Parathyroid adenoma (tissue), 2 donors: ENCODE measurements at regions not wholly inside any gene's neighbourhood (a gene's known extent, or its start where the extent isn't known, plus 50 kb on each side); places are given as distances from the start of the nearest gene placed in this dataset.

Experiments
- H2AFZ ChIP-seq: fragments of 300-600 bp; sonication (generic); one replicate; pipeline ENCODE4 v1.7.0; 2017; ENCODE audit warnings: antibody characterized with exemption, mild to moderate bottlenecking
- H3K27ac ChIP-seq: fragments of 300-600 bp; sonication (generic); one replicate; pipeline ENCODE4 v1.7.0; 2017
- H3K27me3 ChIP-seq: fragments of 300-600 bp; sonication (generic); one replicate; pipeline ENCODE4 v1.7.0; 2017; ENCODE audit warnings: low read length; ENCODE audit not compliant: control insufficient read depth, insufficient read depth
- H3K36me3 ChIP-seq: fragments of 300-600 bp; sonication (generic); one replicate; pipeline ENCODE4 v1.7.0; 2017; ENCODE audit warnings: low read length; ENCODE audit not compliant: control insufficient read depth, insufficient read depth
- H3K4me1 ChIP-seq: fragments of 300-600 bp; sonication (generic); one replicate; pipeline ENCODE4 v1.7.0; 2017; ENCODE audit warnings: control low read depth
- H3K4me2 ChIP-seq: fragments of 300-600 bp; sonication (generic); one replicate; pipeline ENCODE4 v1.7.0; 2017; ENCODE audit warnings: low read length
- H3K4me3 ChIP-seq: fragments of 300-600 bp; sonication (generic); one replicate; pipeline ENCODE4 v1.7.0; 2017; ENCODE audit warnings: low read depth, low read length
- H3K79me2 ChIP-seq: fragments of 300-600 bp; sonication (generic); one replicate; pipeline ENCODE4 v1.7.0; 2017; ENCODE audit warnings: control low read depth
- H3K9ac ChIP-seq: fragments of 300-600 bp; sonication (generic); one replicate; pipeline ENCODE4 v1.7.0; 2017; ENCODE audit warnings: mild to moderate bottlenecking
- H3K9me3 ChIP-seq: fragments of 300-600 bp; sonication (generic); one replicate; pipeline ENCODE4 v1.7.0; 2017; ENCODE audit warnings: low read length; ENCODE audit not compliant: control insufficient read depth
- TF ChIP-seq, protein P1 (sequence below): fragments of 300-600 bp; sonication (generic); IDR thresholded peaks from one replicate; pipeline ENCODE4 v1.7.0; 2017; ENCODE audit warnings: antibody characterized with exemption, mild to moderate bottlenecking
- donor health status: primary hyperparathyroidism.

DNA sequence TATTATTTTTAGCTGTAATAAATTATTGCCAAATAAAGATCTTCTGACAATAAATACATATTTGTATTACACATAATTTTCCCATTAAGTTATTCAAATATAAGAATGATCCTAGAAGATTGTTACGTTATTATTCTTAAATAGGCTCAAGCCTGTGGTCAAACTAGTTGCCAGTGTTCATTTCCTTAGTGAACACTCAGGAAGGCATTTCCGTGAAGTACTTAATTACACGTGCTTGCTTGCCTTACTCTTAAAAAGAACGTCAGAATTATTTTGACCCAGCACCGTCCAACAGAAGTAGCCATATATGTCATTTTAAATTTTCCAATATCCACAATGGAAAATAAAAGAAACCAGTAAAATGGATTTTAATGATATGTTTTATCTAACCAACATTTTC, 249.8 kb downstream of the TXNL1 start:
- H3K79me2 ChIP-seq = no peaks in the 10 kb centered on the region
- no peak overlapping the region for H3K4me2 ChIP-seq
- no peaks in the 10 kb centered on the region for H3K36me3 ChIP-seq
- H3K4me3 ChIP-seq = no peak overlapping the region
- H3K9me3 ChIP-seq = no peaks in the 10 kb centered on the region
- no peak overlapping the region for H3K9ac ChIP-seq
- no peak overlapping the region for H2AFZ ChIP-seq
- TF ChIP-seq, protein P1, sequence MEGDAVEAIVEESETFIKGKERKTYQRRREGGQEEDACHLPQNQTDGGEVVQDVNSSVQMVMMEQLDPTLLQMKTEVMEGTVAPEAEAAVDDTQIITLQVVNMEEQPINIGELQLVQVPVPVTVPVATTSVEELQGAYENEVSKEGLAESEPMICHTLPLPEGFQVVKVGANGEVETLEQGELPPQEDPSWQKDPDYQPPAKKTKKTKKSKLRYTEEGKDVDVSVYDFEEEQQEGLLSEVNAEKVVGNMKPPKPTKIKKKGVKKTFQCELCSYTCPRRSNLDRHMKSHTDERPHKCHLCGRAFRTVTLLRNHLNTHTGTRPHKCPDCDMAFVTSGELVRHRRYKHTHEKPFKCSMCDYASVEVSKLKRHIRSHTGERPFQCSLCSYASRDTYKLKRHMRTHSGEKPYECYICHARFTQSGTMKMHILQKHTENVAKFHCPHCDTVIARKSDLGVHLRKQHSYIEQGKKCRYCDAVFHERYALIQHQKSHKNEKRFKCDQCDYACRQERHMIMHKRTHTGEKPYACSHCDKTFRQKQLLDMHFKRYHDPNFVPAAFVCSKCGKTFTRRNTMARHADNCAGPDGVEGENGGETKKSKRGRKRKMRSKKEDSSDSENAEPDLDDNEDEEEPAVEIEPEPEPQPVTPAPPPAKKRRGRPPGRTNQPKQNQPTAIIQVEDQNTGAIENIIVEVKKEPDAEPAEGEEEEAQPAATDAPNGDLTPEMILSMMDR = no peak
- no peaks in the 10 kb centered on the region for H3K4me1 ChIP-seq
- H3K27me3 ChIP-seq = no peaks in the 10 kb centered on the region
- no peak overlapping the region for H3K27ac ChIP-seq

DNA sequence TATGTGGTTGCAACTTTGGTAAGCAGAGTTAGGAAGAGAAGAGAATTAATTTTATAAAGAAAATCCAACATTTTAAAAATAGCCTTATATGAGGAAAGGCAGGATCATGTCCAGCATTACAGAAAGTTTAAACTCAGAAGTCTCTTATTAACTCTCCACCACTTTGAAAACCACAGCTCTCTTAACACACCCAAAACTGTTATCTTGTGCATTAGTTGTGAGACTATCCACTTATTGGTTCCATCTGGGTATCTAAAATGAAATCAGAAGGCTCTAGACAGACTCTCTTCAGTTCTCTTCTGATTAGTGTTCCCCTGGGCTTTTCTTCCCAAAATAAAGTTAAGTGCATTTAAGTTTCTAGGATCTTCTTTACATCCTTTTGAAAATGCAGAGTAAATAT, 251.5 kb downstream of the TXNL1 start:
- Histone ChIP-seq H3K4me1 (no peaks in the 10 kb centered on the region), H3K4me2 (no peak overlapping the region)
- TF ChIP-seq, protein P1 = no peak

DNA sequence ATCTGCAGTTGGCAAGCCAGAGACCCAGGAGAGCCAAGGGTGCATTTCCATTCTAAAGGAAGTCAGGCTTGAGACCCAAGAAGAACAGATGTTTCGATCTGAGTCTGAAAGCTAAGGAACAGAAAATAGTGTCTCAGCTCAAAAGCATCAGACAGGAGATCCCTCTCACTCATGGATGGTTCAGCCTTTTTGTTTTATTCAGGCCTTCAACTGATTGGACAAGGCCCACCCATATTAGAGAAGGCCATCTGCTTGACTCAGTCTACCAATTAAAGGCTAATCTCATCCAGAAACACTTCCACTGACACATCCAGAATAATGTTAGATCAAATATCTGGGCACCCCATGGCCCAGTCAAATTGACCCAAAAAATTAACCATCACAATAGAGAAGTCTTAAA, 255.0 kb downstream of the TXNL1 start:
- Histone ChIP-seq H3K9ac (no peak overlapping the region), H3K27me3 (no peaks in the 10 kb centered on the region), H3K79me2 (no peaks in the 10 kb centered on the region), H3K4me2 (no peak overlapping the region), H3K4me1 (no peaks in the 10 kb centered on the region), H3K36me3 (no peaks in the 10 kb centered on the region), H3K27ac (no peak overlapping the region), H2AFZ (no peak overlapping the region), H3K9me3 (no peaks in the 10 kb centered on the region), H3K4me3 (no peak overlapping the region)
- TF ChIP-seq, protein P1 = no peak

More for the DNA sequence above, 251.5 kb downstream of the TXNL1 start:
- H3K36me3 ChIP-seq = no peaks in the 10 kb centered on the region
- no peaks in the 10 kb centered on the region for H3K79me2 ChIP-seq
- H3K4me3 ChIP-seq = no peak overlapping the region
- no peaks in the 10 kb centered on the region for H3K9me3 ChIP-seq
- H3K9ac ChIP-seq = no peak overlapping the region
- no peak overlapping the region for H2AFZ ChIP-seq
- H3K27ac ChIP-seq = no peak overlapping the region
- H3K27me3 ChIP-seq = no peaks in the 10 kb centered on the region

DNA sequence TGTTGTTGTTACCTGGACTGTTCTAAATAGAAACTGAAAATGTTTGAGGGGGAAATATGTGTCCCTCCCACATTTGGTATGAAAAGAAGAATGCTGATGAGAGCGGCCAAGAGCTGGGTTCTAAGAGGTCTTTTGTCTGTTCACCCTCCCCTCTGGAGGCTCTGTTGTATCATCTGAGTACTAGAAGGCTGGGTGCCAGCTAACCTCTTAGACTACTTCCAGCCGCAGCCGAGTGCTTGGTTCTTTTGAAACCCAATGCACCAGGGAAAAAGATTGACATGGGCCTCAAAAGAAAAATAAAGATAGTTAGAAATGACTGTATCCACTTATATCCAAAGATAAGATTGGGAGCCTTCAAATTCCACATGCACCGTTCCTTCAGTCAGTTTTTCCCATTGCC, 255.9 kb downstream of the TXNL1 start:
- H2AFZ ChIP-seq = no peak overlapping the region
- no peaks in the 10 kb centered on the region for H3K36me3 ChIP-seq
- no peak overlapping the region for H3K4me3 ChIP-seq
- no peak overlapping the region for H3K4me2 ChIP-seq
- H3K4me1 ChIP-seq = no peaks in the 10 kb centered on the region
- H3K9ac ChIP-seq = no peak overlapping the region
- no peaks in the 10 kb centered on the region for H3K79me2 ChIP-seq
- no peak overlapping the region for H3K27ac ChIP-seq
- no peaks in the 10 kb centered on the region for H3K27me3 ChIP-seq
- H3K9me3 ChIP-seq = no peaks in the 10 kb centered on the region
- TF ChIP-seq, protein P1 = no peak

DNA sequence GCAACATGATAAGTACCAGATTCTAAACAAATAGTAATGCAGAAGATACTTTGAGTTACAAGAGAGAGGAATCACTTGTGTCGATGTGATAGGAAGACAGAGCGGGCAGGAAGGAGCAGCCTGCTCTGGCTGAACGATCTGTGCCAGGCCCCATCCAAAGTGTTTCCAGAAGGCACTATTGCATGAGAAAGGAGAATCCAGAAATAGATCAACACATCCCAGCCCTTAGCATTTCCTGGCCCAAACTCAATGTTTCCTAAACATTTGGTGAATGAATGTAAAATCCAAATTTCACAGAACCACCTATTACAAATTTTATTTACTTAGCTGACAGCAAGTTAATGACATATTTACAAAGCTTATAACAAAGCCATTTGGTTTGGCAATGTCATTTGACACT, 257.2 kb downstream of the TXNL1 start:
- Histone ChIP-seq H3K4me2 (no peak overlapping the region), H3K27me3 (no peaks in the 10 kb centered on the region), H3K79me2 (no peaks in the 10 kb centered on the region), H3K4me3 (no peak overlapping the region), H2AFZ (no peak overlapping the region), H3K9me3 (no peaks in the 10 kb centered on the region), H3K4me1 (no peaks in the 10 kb centered on the region), H3K36me3 (no peaks in the 10 kb centered on the region), H3K9ac (no peak overlapping the region), H3K27ac (no peak overlapping the region)
- TF ChIP-seq, protein P1 = no peak
